Fibroblast of the conjunctiva (primary cell): ENCODE measurements at regions not wholly inside any gene's neighbourhood (a gene's known extent, or its start where the extent isn't known, plus 50 kb on each side); places are given as distances from the start of the nearest gene placed in this dataset.

ENCODE experiments used
- DNase-seq: peaks from one replicate; pipeline ENCODE4 v3.0.0-alpha.2; 2010; ENCODE audit warnings: low read depth

DNA sequence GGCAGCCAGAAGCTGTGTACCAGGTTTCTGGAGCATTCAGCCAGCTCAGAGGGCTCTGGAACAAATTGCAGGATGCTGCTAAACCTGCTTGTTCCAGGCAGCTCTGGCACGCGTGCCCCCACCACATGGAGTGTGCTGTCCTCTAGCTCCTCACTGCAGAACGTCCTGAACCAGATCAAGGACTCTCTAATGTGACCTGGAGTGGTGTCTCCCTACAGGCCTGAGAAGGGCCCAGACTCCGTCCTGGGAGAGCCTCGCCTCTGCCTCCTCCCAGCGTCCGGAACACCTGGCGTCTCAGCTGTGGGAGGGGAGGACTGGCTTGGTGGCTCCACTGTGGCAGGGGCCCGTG, 115.6 kb upstream of the GPC1 start:
- no peak for DNase-seq

DNA sequence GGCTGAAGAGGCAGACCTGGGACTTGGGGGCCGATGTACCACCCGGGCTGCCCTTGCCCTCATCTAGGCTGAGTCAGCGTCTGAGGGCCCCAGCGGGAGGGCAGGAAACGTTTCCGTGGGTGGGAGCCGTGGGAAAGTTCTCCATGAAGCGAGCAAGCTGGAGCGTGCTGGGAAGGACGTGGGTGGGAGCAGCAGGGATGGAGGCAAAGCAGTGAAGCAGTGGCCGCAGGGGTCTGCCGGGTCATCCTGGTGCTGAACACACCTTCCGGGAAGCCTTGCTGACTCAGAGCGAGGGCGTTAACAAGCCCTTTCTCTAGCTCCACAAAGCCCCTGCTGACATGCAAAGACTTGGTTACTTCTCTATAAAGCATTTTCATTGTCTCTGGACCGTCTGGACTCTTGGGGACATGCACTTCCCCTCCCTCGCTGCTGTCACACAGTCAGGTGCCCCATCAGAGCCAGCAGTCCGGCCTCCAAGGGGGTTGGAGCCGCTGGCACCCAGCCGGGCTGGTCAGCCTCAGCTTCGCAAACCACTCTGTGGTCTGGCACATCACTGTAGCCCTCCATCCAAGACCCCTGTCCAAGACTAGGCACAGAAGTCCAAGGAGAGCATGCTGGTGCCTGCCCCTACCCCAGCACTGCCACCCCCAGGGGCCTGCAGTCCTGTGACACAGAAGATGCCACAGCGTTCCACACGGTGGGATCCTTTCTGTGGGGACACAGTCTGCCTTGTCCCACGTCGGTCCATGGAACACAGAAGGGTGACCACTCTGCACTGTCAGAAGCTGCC, 115.1 kb upstream of the GPC1 start:
- no peak for DNase-seq

DNA sequence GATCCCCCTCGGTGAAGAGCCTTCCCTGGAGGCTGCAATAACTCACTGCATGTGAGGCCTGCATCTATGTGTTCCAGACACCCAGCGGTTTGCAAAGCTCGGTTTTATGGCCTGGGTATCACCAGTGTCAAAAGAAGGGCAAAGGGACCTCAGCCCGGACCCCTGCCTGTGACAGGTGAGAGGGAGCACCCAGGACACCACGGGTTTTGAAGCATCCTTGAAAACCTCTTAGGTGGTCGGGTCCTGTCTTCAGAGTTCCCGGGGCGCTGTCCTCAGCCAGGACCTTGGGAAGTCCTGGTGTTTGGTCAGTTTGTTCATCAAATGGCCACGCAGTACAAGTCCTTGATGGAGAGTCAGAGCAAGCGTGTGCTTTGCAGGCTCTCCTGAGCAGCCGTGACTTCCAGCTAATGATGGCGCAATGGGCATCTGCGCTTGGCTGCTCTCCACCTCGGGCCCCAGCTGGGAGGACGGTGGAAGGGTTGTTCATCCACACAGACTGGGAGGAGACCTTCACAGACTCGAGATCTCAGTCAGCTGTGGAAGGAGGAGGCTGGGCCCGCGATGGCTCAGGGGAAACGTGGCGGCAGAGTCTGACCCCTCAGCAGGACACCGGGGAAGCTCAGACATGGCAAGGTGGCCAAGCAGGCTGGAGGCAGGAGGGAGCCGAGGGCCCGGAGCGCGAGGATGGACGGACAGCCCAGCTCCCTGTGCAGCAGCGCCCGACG, 113.1 kb upstream of the GPC1 start:
- no peak for DNase-seq

DNA sequence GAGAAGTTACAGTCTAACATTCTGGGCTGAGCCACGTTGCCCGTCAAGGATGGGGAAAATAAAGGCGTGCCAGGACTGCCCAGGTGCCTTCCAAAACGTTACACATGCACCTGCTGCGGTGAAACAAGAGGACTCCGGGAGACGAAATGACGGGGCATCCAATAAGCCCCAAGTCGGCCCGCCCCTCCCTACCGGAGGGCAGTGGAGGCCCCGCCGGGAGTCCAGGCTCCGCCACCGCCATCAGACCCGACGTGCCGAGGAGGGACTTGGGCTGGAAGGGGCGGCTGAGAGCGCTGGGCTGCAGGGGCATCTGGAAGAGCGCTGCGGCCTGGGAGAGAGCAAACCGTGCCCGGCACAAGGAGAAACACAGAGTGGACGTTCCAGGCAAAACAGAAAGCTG, 112.5 kb upstream of the GPC1 start:
- no peak for DNase-seq

DNA sequence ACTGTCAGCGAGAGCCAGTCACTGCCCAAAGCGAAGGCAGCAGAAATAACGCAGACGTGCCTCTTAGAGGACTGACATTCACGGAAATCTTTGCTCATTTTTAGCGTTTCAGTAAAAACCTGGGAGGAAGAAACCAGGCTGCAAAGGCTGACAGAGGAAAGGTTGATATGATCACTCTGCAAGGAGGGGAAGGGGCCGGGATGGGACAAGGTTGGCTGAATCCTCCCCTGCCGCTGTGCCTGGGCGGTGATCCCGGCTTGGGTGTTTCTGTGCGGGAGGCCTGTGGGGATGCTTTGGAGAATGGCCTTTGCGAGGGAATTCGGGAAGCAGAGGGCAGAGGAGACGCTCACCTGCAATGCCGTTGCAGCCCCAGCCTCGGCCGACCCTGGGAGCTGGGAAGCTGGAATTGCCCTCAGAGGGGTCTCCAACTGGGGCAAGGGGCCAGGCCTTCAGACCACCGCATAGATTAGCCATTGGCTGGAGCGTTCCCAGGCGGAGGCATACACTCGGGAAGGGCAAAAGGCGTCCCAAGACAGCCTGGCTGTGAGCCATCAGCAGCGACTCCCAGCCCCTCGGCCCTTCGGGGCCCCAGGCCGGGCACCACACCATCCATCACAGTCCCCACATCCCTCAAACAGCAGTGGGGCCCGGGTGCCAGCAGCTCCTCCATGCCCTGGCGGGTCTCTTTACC, 111.7 kb upstream of the GPC1 start:
- no peak for DNase-seq

DNA sequence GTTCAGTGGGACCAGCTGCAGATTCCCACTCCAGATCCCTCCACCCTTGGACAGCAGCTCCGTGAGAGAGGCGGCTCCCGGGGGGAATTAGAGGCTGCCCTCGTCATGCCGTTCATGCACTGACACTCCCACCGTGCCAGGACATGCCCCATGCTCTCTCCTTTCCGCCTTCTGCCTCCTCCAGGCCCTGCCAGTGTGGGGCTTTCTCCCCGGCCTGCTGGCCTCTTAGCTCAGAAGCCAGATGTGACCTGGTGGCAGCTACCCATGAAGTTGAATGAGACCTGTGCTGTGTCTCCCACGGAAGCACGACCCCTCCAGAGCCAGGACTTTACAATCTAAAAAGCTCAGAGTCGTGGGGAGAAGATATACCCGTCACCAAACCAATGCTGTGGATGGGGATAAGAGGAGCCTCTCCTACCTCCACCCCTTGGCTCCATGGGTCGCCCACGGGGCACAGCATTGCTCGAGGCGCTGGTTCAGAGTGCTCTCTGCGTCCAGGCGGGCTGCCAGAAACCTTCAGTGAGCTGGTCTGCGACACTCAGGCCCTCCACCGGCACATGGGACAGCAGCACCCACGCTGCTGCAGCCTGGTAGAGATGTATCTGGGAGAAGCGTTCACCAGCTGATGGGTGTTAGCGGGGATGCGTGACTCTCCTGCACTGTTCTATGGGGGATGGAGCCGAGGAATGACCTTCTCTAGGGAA, 111.0 kb upstream of the GPC1 start:
- no peak for DNase-seq

DNA sequence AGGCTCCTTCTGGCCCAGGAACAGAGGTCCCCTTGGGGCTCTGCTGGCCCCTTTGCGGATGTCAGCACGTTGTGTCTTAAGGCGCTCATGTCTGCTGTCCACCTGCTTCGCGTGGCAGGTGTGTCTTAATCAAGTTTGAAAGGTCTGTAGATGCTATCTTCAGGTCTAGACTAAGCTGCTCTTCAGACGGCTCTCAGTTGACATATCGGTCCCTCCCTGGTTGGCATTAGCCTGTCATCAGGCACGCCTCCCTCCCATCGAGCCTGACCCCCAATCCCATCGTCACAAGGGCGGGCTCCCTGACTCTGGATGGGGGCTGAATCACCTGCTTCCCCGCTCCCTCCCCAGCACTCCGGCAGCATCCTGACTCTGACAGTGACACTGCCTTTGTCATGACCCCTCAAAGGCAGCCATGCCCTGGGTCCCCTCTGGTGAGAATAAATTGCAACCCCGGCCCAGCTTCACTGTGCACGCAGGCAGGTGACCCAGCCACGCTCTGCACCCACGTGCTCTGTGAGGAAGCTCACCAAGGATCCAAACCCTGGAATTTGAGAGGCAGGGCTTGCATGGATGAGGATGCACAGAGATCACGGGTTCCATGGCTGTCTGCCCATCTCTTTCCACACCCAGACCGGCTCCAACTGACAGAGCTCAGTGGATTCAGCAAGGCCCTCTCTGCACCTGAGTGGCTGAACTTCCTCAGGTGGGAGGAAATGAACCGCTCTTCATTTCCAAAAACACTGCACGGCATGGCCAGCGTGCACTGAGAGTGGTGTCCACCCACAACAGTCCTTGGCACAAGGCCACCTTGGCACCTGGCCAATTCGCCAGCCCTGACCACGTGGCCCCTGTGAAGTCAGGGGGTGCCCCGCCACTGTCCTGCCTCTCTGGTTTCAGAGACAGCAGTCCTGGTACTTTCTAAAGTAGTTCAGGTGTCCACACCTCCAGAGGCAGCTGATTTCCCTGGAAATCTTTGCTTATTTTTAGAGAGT, 110.2 kb upstream of the GPC1 start:
- no peak for DNase-seq

DNA sequence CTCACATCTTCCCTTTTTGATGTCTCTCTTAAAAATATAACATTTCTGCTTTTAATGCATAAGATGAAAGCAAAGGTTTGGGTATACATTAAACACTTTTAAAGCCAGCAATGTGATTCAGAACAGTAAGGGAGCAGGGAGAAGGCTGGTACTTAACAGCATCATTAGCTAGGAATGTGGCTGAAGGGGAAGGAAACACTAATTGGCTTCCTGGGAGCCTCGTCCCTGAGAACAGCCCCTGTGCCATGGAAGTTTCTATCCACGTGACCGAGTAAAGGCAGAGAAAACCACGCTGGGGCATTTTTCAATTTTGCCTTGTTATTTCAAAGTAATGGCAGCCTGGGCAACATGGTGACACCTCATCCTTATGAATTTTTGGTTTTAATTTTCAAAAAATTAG, 109.2 kb upstream of the GPC1 start:
- DNase-seq: no peak

DNA sequence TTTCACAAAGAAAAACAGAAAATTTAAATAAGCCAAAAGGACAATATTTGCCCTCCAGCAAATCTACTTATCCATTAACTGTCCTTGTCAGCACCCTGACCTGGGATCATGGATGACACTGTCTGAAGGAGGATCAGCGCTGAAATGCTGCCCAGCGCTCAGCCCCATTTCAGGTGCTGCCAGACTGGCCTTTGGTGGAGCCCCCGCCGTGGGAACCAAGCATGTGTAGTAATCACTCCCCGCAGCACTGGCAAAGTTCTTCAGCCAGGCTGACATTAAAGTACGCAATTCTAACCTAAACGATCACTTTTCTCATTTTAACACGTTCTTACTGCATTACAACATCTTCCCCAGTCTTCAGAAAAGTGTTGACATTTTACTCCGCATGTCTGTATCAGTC, 108.6 kb upstream of the GPC1 start:
- no peak for DNase-seq

DNA sequence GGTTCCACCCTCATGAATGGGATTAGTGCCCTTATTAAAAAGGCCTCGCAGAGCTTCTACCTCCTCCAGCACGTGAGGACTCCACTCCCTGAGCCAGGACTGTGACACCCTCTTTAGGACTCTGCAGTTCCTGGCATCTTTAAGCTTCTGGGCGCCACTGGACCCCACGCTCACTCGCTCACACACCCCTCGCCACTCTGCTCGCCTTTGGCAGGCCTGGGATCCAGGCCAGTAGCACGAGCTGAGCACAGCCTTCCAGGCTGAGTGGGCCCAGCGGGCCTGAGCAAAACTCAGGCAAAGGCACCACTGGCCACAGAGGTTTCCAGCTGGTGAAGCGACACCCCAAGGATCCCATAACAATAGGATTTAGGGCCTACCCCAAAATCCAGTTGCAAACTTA, 107.9 kb upstream of the GPC1 start:
- DNase-seq: no peak

DNA sequence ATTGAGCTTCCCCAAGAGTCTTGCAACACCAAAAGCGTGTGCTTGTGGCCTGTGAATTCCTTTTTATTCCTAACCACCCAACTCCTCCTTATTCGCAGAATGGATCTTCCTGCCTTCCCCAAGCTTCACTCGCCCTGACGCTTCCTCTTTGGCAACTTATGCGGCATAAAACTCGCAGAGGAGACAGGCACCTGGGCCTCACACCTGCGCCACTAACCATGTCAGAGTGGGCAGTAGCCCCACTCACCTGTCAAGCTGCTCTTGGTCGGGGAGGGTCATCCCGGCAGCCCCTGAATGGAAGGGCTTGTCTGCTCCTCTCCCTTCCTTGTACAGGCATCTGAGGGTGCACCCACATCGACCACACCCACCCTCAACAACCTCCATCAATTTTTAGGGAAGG, 106.9 kb upstream of the GPC1 start:
- DNase-seq: no peak

DNA sequence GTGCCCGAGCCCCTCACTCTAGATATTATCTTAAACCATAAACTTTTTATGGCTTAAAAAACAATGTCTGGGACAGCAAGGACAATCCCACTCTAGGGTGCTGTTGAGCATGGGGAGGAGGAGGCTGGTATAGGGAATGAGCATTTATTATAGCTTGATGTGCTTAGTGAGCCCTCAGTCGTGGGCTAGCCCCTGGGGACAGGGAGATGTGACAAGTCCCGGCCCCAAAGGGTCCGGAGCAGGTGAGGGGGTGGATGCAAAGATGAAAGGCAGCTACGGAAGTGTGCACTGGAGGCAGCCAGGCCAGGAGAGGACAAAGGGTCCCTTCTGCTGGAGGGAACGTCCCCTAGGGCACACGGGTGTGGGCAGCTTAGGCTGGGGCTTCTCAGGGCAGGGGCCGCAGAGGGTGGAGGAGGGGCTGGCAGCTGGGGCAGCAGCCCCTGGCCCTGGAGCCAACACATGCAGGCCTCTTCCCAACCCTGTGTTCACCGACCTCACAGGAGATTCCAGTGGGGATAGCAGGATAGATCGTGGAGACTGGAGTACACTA, 106.3 kb upstream of the GPC1 start:
- DNase-seq: no peak

DNA sequence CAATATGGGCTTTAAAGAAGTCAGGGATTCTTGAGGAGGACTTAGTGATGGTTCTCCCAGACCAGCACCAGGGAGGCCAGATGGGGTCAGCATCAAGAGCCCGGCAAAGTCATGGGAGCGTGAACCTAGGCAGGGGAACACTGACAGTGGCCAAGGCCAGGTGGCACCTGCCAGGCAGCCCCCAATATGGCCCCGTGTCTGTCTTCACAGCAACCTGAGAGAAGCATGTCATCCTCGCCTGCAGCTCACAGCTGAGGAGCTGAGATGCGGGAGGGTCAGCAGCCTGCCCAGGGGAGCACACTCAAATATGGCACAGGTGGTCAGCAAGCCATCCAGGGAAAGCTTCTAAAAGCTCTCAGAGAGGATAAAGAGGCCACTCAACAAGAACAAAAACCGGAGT, 105.7 kb upstream of the GPC1 start:
- DNase-seq: no peak

DNA sequence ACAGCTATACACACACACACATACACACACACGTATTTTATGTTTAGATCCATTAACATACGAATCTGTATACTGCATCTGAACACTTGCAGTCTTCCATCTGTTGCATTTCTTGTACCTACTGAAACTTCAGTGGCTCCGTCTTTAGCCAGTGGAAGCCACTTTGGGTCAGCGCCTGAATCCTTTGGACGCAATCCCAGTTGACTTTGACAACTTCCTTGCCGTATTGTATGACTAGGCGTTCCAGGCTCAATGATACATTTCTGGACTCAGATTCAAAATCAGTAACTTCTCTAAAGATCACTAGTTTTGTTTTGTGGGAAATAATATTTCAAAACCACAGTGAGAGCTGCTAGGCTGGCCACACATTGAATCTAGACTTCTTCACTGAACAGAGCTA, 101.5 kb upstream of the GPC1 start:
- no peak for DNase-seq

DNA sequence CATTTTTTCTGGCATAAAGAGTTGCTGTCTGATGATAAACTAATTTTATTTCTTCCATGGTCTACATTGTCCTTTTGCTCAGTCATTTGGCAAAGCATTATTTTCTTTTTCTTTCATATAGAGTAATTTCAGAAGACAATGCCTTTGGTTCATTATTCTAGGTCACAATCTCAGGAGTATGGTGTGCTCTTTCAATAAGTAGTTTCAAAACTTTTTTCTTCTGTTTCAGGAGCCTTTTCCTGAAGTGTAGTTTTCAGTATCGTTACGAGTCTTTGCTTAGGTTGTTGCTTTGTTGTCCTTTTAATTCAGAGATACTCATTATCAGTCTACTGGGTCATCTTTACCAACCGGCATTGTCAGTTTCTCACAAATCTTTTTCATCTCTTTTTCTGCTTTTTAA, 100.4 kb upstream of the GPC1 start:
- no peak for DNase-seq

DNA sequence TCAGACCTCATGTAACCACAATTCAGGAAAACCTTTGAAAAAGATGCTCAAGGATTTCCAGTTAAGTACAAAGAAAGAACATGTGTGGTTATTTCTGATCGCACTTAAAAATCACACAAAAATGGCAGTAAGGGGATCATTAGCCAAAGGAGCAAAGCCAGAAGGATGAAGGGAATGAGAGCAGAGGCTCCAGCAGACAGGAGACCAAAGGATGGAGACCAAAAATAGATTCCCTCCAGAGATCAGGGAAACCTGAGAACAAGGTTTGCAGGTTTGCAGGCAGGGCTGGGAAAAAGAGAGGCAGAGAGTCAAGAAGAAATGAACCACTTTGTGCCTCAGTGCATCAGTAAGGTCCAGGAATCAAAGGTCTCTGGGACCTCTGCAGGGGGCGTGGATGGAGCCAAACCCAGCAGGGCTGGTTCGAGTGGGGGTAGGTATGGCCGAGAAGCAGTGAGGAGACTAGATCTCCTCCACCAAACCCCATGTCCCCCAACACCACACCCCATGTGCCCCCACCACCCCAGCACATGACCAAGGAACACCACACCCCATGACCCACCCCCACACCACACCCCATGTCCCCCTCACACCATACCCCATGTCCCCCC, 98.5 kb upstream of the GPC1 start:
- no peak for DNase-seq

DNA sequence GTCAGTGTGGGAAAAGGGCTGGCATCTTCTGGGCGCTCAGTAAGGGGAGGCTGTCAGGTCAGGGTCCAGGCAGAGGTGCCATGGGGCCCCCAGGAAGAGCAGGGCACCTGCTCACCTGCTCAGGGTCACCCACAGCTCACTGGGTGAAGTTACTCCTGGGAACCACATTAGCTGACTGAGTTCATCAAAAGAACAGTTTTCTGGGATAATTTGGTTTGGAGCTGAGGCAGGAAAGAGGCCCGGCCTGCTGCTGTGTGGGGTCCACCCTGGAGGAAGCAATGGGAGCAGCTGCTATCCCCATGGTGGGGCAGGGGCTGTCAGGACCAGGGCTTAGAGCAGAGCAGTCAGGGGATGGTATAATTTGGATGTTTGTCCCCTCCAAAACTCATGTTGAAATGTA, 97.2 kb upstream of the GPC1 start:
- DNase-seq: no peak

DNA sequence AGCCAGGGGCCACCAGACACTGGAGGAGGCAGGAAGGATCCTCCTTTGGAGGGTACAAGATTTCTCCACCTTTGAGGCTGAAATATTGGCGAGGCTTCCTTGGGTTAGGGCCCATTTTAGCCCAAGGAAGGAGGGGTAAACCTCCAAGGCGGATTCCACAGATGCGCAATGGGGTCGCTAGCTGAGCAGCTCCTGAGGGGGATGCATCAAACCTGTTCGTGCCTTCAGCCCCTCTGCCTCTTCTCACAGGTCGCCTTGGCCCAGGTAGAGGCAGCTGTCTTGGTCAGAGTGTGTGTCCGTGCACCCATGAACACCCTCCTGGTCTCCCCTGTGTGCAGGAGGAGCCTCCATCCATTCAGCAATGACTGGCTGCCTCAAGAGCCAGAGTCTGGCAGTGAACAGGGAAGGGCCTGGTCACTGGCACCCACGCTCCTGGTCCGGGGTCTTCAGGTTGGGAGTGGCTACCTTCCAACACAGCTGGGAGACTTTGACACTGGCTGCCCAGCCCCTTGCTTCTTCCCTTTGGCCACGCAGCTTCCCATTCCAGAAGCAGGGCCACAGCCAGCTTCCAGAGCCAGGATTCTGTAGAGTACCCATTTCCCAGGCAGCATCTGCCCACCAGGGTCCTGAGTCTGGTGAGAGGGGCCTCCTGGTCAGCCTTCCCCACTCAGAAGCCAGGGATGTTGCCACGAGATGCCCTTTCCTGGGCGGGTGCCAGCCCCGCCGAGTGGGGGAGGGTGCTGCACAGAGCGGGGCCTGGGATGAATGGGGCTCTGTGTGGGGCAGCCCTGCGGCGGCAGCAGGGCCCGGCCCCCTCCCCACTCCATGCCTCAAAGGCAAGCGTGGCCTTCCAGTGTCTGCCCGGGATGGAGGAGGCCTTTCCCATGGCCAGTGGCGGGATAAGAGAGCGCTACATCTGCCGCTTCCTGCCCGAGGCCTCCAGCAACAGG, 95.8 kb upstream of the GPC1 start:
- no peak for DNase-seq

DNA sequence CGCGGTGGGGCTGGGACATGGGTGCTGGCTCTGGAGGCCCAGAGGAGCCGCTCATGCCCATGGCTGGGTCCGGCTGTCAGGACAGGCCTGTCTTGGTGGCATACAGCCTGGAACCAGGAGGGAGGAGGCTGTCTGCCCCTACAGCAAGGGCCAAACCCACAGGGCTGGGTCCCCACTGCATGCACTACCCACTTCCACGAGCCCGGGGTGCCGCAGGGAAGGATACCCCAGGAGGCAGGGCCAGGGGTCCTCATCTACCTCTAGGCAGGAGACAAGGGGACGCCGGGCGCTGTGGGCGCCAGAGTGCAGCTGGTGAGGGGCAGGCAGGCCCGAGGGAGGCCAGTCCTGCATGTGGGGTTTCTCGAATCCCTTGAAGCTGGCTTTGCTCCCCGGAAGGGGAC, 95.1 kb upstream of the GPC1 start:
- no peak for DNase-seq

DNA sequence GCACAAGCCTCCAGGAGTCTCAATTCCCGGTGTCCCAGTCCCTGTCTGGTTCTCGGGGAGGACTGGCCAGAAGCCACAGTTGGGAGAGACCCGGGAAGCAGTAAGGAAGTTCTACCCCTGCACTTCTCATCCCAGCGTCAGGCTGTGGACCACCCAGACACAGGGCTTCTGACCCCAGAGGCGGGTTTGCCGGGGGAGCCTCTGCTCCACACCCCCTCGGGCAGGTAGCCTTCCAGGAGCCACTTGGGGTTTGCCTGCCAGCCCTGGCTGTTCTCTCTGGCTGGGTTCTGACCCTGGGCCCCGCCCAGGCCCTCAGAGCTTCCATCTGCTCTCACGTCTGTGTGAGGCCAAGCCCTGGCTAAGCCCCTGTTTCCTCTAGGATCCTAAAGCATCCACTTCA, 94.4 kb upstream of the GPC1 start:
- no peak for DNase-seq
